ENCODE measurements at regions not wholly inside any gene's neighbourhood (a gene's known extent, or its start where the extent isn't known, plus 50 kb on each side); places are given as distances from the start of the nearest gene placed in this dataset.

DNA sequence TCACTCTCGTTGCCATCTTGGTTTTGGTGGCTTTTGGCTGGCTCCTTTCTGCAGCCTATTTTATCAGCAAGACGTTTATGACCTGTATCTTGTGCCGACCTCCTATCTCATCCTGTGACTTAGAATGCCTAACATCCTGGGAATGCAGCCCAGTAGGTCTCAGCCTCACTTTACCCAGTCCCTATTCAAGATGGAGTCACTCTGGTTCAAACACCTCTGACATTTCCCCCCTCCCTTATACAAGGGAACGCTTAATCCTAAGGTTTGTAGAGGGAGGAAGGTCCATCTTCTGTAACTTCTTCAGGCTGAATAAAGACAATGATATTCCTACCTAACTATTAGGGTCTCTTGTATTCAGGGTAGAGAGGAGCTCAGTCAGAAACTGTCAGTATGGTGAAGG is 79.3 kb upstream of the SPANXB1 start:
- intact Hi-C loops (cut with DNase I, micrococcal nuclease), result no loop called here
- no peak overlapping the region for H3K27ac ChIP-seq (ENCODE audit: low read depth in 1 of 2, low read length in 2 of 2)
- POLR2A ChIA-PET, result no interaction called here
- Mint-ChIP-seq H3K27me3 (no peaks in the 10 kb centered on the region), H3K9me3 (no peaks in the 10 kb centered on the region), H3K36me3 (ENCODE audit: low read depth) (no peaks in the 10 kb centered on the region), H3K4me1 (ENCODE audit: low read depth) (peaks cover 6% of the 10 kb centered on the region), H3K27ac (no peak overlapping the region), H3K4me3 (no peak overlapping the region)
- no peak for ATAC-seq (ENCODE audit: poor library complexity)
- DNase-seq, result no peak
- H3K36me3 ChIP-seq (ENCODE audit: insufficient read depth, low read length), result no peaks in the 10 kb centered on the region
- no peaks in the 10 kb centered on the region for H3K9me3 ChIP-seq (ENCODE audit: control insufficient read depth in 1 of 2, insufficient read depth in 1 of 2, low read length in 2 of 2)
- H3K4me1 ChIP-seq (ENCODE audit: insufficient read depth, low read length), result no peaks in the 10 kb centered on the region
- no peak overlapping the region for H3K4me3 ChIP-seq (ENCODE audit: low read length)
- CTCF ChIA-PET, result no interaction called here
- TF ChIP-seq, protein P1, sequence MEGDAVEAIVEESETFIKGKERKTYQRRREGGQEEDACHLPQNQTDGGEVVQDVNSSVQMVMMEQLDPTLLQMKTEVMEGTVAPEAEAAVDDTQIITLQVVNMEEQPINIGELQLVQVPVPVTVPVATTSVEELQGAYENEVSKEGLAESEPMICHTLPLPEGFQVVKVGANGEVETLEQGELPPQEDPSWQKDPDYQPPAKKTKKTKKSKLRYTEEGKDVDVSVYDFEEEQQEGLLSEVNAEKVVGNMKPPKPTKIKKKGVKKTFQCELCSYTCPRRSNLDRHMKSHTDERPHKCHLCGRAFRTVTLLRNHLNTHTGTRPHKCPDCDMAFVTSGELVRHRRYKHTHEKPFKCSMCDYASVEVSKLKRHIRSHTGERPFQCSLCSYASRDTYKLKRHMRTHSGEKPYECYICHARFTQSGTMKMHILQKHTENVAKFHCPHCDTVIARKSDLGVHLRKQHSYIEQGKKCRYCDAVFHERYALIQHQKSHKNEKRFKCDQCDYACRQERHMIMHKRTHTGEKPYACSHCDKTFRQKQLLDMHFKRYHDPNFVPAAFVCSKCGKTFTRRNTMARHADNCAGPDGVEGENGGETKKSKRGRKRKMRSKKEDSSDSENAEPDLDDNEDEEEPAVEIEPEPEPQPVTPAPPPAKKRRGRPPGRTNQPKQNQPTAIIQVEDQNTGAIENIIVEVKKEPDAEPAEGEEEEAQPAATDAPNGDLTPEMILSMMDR (IDR thresholded peaks at IDR 0.05), result no peak
- no peaks in the 10 kb centered on the region for H3K27me3 ChIP-seq (ENCODE audit: control insufficient read depth in 1 of 2, insufficient read depth in 2 of 2, low read length in 2 of 2)

DNA sequence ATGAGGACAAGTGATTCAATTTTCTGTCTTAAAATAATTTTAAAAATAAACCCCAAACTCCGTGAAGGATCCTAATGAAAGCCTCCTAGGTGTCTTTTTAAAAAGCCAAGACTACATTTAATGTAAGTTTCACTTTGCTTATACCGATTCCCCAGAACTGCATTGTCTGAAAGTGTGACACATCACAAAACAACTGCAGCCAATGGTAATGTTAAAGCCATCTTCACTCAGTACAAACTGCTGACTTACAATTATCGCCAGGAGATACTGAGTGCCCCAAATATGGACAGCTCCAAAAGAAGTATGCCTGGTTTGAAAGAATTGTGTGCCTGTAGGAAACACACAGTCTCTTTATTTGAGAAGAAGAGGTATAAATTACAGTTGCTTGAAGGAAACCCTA is 73.7 kb upstream of the SPANXB1 start:
- ATAC-seq (ENCODE audit: poor library complexity) (no peak), DNase-seq (no peak)
- Mint-ChIP-seq H3K27ac (no peak overlapping the region), H3K4me3 (no peak overlapping the region), H3K9me3 (no peaks in the 10 kb centered on the region), H3K4me1 (ENCODE audit: low read depth) (no peaks in the 10 kb centered on the region), H3K27me3 (no peaks in the 10 kb centered on the region), H3K36me3 (ENCODE audit: low read depth) (no peaks in the 10 kb centered on the region)
- intact Hi-C loops (cut with DNase I, micrococcal nuclease), result no loop called here
- ChIA-PET POLR2A (interaction anchor here (0.6 kb wide), 1 partner anchor 800 kb away, joined by 3 read pairs; no protein-coding TSS in a partner anchor), CTCF (no interaction called here)
- Histone ChIP-seq H3K27ac (ENCODE audit: low read depth in 1 of 2, low read length in 2 of 2) (no peak overlapping the region), H3K9me3 (ENCODE audit: control insufficient read depth in 1 of 2, insufficient read depth in 1 of 2, low read length in 2 of 2) (no peaks in the 10 kb centered on the region), H3K4me1 (ENCODE audit: insufficient read depth, low read length) (no peaks in the 10 kb centered on the region), H3K27me3 (ENCODE audit: control insufficient read depth in 1 of 2, insufficient read depth in 2 of 2, low read length in 2 of 2) (no peaks in the 10 kb centered on the region), H3K36me3 (ENCODE audit: insufficient read depth, low read length) (no peaks in the 10 kb centered on the region), H3K4me3 (ENCODE audit: low read length) (no peak overlapping the region)
- TF ChIP-seq, protein P1 (IDR thresholded peaks at IDR 0.05), result no peak

DNA sequence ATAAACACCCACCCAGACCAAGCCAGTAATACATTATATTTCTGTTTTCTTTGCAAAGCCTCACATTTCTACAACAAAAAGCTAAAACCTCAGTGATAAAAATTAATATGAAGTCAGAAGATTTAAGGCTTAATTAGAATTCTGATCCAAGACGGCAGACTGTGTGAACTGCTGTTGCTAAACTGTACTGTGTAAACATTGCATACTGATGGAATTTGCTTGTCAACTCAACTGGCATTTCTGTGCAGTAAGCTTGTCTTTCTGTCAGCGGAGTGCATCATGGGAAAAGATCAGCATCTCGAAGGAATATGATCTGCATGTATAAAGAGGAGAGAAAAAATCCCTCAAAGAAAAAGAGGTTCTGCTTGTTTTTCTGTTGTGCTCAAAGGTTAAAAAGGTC is 69.4 kb upstream of the SPANXB1 start:
- DNase-seq, result no peak
- H3K36me3 ChIP-seq (ENCODE audit: insufficient read depth, low read length), result no peaks in the 10 kb centered on the region
- ATAC-seq (ENCODE audit: poor library complexity), result no peak
- Mint-ChIP-seq H3K4me1 (ENCODE audit: low read depth) (no peaks in the 10 kb centered on the region), H3K27me3 (no peaks in the 10 kb centered on the region), H3K9me3 (no peaks in the 10 kb centered on the region), H3K4me3 (no peak overlapping the region), H3K36me3 (ENCODE audit: low read depth) (no peaks in the 10 kb centered on the region), H3K27ac (no peak overlapping the region)
- intact Hi-C loops (cut with DNase I, micrococcal nuclease), result no loop called here
- ChIA-PET CTCF (no interaction called here), POLR2A (no interaction called here)
- TF ChIP-seq, protein P1 (IDR thresholded peaks at IDR 0.05), result no peak
- no peak overlapping the region for H3K27ac ChIP-seq (ENCODE audit: low read depth in 1 of 2, low read length in 2 of 2)
- H3K9me3 ChIP-seq (ENCODE audit: control insufficient read depth in 1 of 2, insufficient read depth in 1 of 2, low read length in 2 of 2), result no peaks in the 10 kb centered on the region
- H3K4me3 ChIP-seq (ENCODE audit: low read length), result no peak overlapping the region
- no peaks in the 10 kb centered on the region for H3K27me3 ChIP-seq (ENCODE audit: control insufficient read depth in 1 of 2, insufficient read depth in 2 of 2, low read length in 2 of 2)
- no peaks in the 10 kb centered on the region for H3K4me1 ChIP-seq (ENCODE audit: insufficient read depth, low read length)

Measured in CD4-positive, alpha-beta T cell (primary cell).